ENCODE measurements at regions not wholly inside any gene's neighbourhood (a gene's known extent, or its start where the extent isn't known, plus 50 kb on each side); places are given as distances from the start of the nearest gene placed in this dataset.

- no peak for TF ChIP-seq GATA2 (IDR thresholded peaks at IDR 0.05; ENCODE audit: low read depth, low read length)
- no peak for TF ChIP-seq GATA3 (IDR thresholded peaks at IDR 0.05; ENCODE audit: low read depth, low read length)
Observed at GRCh38 chr21:35699361-35699760, 361.0 kb downstream of the SETD4 start.

Measured in SH-SY5Y (cell line).